GM23338 (cell line): ENCODE measurements at regions not wholly inside any gene's neighbourhood (a gene's known extent, or its start where the extent isn't known, plus 50 kb on each side); places are given as distances from the start of the nearest gene placed in this dataset.

Experiments used
- ATAC-seq: fragments of 200-7000 bp; cut with Tn5 transposase; 3 replicates; pipeline ENCODE4 v1.9.1; 2020
- DNase-seq: peaks from one replicate; pipeline ENCODE4 v3.0.0-alpha.2; 2015; ENCODE audit warnings: low spot score
- H2AFZ ChIP-seq: fragments of 200-600 bp; sonication (generic); 2 replicates; pipeline ENCODE4 v1.8.0; 2016; ENCODE audit warnings: antibody characterized with exemption, mild to moderate bottlenecking, moderate library complexity
- H3F3A ChIP-seq: fragments of 200-600 bp; sonication (generic); replicated peaks from 2 replicates; pipeline ENCODE4 v1.8.0; 2017; ENCODE audit warnings: antibody characterized with exemption, mixed run types, low read depth
- H3K27ac ChIP-seq: fragments of 200-600 bp; sonication (generic); 2 replicates; pipeline ENCODE4 v1.6.1; 2016; ENCODE audit warnings: low read depth
- H3K27me3 ChIP-seq: fragments of 200-600 bp; sonication (generic); 2 replicates; pipeline ENCODE4 v1.8.0; 2016; ENCODE audit warnings: mild to moderate bottlenecking, mixed run types, moderate library complexity; ENCODE audit not compliant: insufficient read depth
- H3K36me3 ChIP-seq: fragments of 200-600 bp; sonication (generic); 2 replicates; pipeline ENCODE4 v1.8.0; 2016; ENCODE audit warnings: mild to moderate bottlenecking; ENCODE audit not compliant: insufficient read depth
- H3K4me1 ChIP-seq: fragments of 200-600 bp; sonication (generic); 2 replicates; pipeline ENCODE4 v1.8.0; 2016; ENCODE audit warnings: mild to moderate bottlenecking, moderate library complexity; ENCODE audit not compliant: insufficient read depth
- H3K4me2 ChIP-seq: fragments of 200-600 bp; sonication (generic); 2 replicates; pipeline ENCODE4 v1.7.1; 2017; ENCODE audit warnings: mixed run types
- H3K4me3 ChIP-seq: fragments of 200-600 bp; sonication (generic); 2 replicates; pipeline ENCODE4 v1.6.1; 2016; ENCODE audit warnings: mixed run types
- H3K79me2 ChIP-seq: fragments of 200-600 bp; sonication (generic); replicated peaks from 2 replicates; pipeline ENCODE4 v1.8.0; 2017; ENCODE audit warnings: mild to moderate bottlenecking; ENCODE audit not compliant: insufficient read depth
- H3K9me2 ChIP-seq: fragments of 200-600 bp; sonication (generic); 2 replicates; pipeline ENCODE4 v1.8.0; 2017; ENCODE audit not compliant: insufficient read depth
- H4K20me1 ChIP-seq: fragments of 200-600 bp; sonication (generic); replicated peaks from 2 replicates; pipeline ENCODE4 v1.8.0; 2017; ENCODE audit warnings: mild to moderate bottlenecking; ENCODE audit not compliant: insufficient read depth
- H3K27ac Mint-ChIP-seq: 2 replicates; pipeline ENCODE4 v1.8.0; 2020; ENCODE audit warnings: inconsistent platforms, mild to moderate bottlenecking, moderate library complexity, mixed read lengths
- H3K27me3 Mint-ChIP-seq: 3 replicates; pipeline ENCODE4 v1.8.0; 2022; ENCODE audit warnings: low read depth, mild to moderate bottlenecking, moderate library complexity, mixed read lengths, inconsistent platforms; ENCODE audit not compliant: insufficient read depth, poor library complexity
- H3K36me3 Mint-ChIP-seq: 3 replicates; pipeline ENCODE4 v1.8.0; 2021; ENCODE audit warnings: low read depth, mild to moderate bottlenecking, inconsistent platforms, moderate library complexity, mixed read lengths
- H3K4me1 Mint-ChIP-seq: 3 replicates; pipeline ENCODE4 v1.8.0; 2020; ENCODE audit warnings: mild to moderate bottlenecking, inconsistent platforms, mixed read lengths
- H3K4me3 Mint-ChIP-seq: 3 replicates; pipeline ENCODE4 v1.8.0; 2021; ENCODE audit warnings: moderate library complexity, mild to moderate bottlenecking, inconsistent platforms, mixed read lengths
- H3K9me3 Mint-ChIP-seq: 3 replicates; pipeline ENCODE4 v1.8.0; 2020; ENCODE audit warnings: moderate library complexity, mild to moderate bottlenecking, inconsistent platforms, mixed read lengths
- CREB1 ChIP-seq: fragments of 250-450 bp; sonication (Bioruptor Pico); IDR thresholded peaks from 2 replicates; pipeline ENCODE4 v1.5.0; 2020; ENCODE audit warnings: low read depth, mild to moderate bottlenecking, moderate library complexity
- EZH2phosphoT487 ChIP-seq: fragments of 200-600 bp; sonication (generic); IDR thresholded peaks from one replicate; pipeline ENCODE4 v1.8.1; 2018; ENCODE audit warnings: antibody characterized with exemption; ENCODE audit not compliant: unreplicated experiment
- TF ChIP-seq, protein P1 (sequence below): IDR thresholded peaks from one replicate; pipeline ENCODE4 v1.6.1; 2018; ENCODE audit warnings: antibody characterized with exemption; ENCODE audit not compliant: unreplicated experiment
- TF ChIP-seq, protein P2 (sequence below), 2 experiments: fragments of 200-600 bp in 1 of 2; sonication (generic) in 1 of 2; conservative IDR thresholded peaks; 2 replicates each; pipeline versions ENCODE4 v1.5.1 to v1.6.1; 2016 to 2017; ENCODE audit warnings: antibody characterized with exemption in 2 of 2, low read depth in 2 of 2, mild to moderate bottlenecking in 2 of 2, moderate library complexity in 1 of 2
- TF ChIP-seq, protein P3 (sequence below): fragments of 250-450 bp; sonication (Bioruptor Pico); IDR thresholded peaks from 2 replicates; pipeline ENCODE4 v1.5.0; 2020; ENCODE audit warnings: mild to moderate bottlenecking, moderate library complexity

DNA sequence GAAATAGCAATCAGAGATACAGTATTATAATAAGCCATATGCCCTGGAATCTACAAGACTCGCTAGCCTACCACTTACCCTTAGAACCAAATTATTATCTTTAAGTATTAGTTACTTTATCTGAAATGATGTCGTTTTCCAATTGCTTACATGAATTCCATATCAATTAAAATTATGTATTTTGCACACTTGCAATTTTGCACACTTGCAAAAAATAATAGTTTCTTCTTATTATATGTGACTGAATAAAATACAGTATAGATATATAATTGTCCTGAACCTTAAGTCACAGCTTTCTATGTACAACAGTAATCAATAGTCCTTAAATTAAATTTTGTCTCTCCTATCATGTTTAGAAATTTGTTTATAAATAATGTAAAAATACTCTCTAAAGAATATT, 2095.1 kb downstream of the NCAM2 start:
- no peaks in the 10 kb centered on the region for H3K27me3 Mint-ChIP-seq
- Histone ChIP-seq H3K4me3 (no peak overlapping the region), H2AFZ (no peak overlapping the region), H3K27ac (no peak overlapping the region), H3K36me3 (peaks cover 6% of the 10 kb centered on the region; the same call in 1 of the 2 replicates), H3K9me2 (no peaks in the 10 kb centered on the region), H3K4me2 (no peak overlapping the region), H3F3A (no peaks in the 10 kb centered on the region), H3K27me3 (no peaks in the 10 kb centered on the region), H4K20me1 (no peaks in the 10 kb centered on the region), H3K4me1 (no peaks in the 10 kb centered on the region), H3K79me2 (no peaks in the 10 kb centered on the region)
- no peaks in the 10 kb centered on the region for H3K4me1 Mint-ChIP-seq
- no peak for ATAC-seq
- H3K27ac Mint-ChIP-seq = no peak overlapping the region
- no peak overlapping the region for H3K4me3 Mint-ChIP-seq
- TF ChIP-seq CREB1 (CRISPR knock-in tag) = no peak
- TF ChIP-seq EZH2phosphoT487 = no peak
- TF ChIP-seq, protein P1, sequence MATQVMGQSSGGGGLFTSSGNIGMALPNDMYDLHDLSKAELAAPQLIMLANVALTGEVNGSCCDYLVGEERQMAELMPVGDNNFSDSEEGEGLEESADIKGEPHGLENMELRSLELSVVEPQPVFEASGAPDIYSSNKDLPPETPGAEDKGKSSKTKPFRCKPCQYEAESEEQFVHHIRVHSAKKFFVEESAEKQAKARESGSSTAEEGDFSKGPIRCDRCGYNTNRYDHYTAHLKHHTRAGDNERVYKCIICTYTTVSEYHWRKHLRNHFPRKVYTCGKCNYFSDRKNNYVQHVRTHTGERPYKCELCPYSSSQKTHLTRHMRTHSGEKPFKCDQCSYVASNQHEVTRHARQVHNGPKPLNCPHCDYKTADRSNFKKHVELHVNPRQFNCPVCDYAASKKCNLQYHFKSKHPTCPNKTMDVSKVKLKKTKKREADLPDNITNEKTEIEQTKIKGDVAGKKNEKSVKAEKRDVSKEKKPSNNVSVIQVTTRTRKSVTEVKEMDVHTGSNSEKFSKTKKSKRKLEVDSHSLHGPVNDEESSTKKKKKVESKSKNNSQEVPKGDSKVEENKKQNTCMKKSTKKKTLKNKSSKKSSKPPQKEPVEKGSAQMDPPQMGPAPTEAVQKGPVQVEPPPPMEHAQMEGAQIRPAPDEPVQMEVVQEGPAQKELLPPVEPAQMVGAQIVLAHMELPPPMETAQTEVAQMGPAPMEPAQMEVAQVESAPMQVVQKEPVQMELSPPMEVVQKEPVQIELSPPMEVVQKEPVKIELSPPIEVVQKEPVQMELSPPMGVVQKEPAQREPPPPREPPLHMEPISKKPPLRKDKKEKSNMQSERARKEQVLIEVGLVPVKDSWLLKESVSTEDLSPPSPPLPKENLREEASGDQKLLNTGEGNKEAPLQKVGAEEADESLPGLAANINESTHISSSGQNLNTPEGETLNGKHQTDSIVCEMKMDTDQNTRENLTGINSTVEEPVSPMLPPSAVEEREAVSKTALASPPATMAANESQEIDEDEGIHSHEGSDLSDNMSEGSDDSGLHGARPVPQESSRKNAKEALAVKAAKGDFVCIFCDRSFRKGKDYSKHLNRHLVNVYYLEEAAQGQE = no peak
- peaks cover 22% of the 10 kb centered on the region; the same call in 2 of the 3 replicates for H3K36me3 Mint-ChIP-seq
- peaks cover 26% of the 10 kb centered on the region for H3K9me3 Mint-ChIP-seq
- DNase-seq = no peak

DNA sequence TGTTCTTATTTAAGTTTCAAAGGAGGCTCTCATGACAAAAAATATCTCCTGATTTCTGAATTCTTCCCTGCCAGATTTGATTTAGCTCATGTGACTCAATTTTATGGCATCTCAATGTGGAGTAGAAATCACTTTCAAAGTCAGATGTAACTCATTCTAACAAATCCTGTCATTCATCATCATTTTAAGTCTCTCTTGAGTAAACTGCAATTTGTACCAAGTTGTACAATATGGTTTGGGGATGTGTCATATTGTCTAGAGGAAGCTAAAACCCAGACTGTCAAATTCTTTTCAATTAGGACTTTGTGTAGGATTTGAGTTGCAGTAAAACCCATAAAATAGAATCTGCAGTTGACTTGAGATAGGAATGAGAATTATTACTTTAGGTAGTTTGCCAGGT, 2101.0 kb downstream of the NCAM2 start:
- ATAC-seq (no peak), DNase-seq (no peak)
- Mint-ChIP-seq H3K36me3 (peaks cover 9% of the 10 kb centered on the region; the same call in 2 of the 3 replicates), H3K4me1 (no peaks in the 10 kb centered on the region), H3K27ac (no peak overlapping the region), H3K4me3 (no peak overlapping the region), H3K27me3 (no peaks in the 10 kb centered on the region), H3K9me3 (peaks cover 17% of the 10 kb centered on the region)
- peaks cover 6% of the 10 kb centered on the region; the same call in 1 of the 2 replicates for H3K36me3 ChIP-seq
- H3K27me3 ChIP-seq = no peaks in the 10 kb centered on the region
- no peaks in the 10 kb centered on the region for H3K4me1 ChIP-seq
- no peak overlapping the region for H3K4me2 ChIP-seq
- no peaks in the 10 kb centered on the region for H3F3A ChIP-seq
- 0 out of 2 replicates have a peak, but pooled peaks cover 2% of the 10 kb centered on the region for H3K9me2 ChIP-seq
- H3K27ac ChIP-seq = no peak overlapping the region
- TF ChIP-seq, protein P2, sequence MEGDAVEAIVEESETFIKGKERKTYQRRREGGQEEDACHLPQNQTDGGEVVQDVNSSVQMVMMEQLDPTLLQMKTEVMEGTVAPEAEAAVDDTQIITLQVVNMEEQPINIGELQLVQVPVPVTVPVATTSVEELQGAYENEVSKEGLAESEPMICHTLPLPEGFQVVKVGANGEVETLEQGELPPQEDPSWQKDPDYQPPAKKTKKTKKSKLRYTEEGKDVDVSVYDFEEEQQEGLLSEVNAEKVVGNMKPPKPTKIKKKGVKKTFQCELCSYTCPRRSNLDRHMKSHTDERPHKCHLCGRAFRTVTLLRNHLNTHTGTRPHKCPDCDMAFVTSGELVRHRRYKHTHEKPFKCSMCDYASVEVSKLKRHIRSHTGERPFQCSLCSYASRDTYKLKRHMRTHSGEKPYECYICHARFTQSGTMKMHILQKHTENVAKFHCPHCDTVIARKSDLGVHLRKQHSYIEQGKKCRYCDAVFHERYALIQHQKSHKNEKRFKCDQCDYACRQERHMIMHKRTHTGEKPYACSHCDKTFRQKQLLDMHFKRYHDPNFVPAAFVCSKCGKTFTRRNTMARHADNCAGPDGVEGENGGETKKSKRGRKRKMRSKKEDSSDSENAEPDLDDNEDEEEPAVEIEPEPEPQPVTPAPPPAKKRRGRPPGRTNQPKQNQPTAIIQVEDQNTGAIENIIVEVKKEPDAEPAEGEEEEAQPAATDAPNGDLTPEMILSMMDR (conservative IDR thresholded peaks at IDR 0.05; ENCODE audit: low read depth in 2 of 2) = no peak
- TF ChIP-seq, protein P3, sequence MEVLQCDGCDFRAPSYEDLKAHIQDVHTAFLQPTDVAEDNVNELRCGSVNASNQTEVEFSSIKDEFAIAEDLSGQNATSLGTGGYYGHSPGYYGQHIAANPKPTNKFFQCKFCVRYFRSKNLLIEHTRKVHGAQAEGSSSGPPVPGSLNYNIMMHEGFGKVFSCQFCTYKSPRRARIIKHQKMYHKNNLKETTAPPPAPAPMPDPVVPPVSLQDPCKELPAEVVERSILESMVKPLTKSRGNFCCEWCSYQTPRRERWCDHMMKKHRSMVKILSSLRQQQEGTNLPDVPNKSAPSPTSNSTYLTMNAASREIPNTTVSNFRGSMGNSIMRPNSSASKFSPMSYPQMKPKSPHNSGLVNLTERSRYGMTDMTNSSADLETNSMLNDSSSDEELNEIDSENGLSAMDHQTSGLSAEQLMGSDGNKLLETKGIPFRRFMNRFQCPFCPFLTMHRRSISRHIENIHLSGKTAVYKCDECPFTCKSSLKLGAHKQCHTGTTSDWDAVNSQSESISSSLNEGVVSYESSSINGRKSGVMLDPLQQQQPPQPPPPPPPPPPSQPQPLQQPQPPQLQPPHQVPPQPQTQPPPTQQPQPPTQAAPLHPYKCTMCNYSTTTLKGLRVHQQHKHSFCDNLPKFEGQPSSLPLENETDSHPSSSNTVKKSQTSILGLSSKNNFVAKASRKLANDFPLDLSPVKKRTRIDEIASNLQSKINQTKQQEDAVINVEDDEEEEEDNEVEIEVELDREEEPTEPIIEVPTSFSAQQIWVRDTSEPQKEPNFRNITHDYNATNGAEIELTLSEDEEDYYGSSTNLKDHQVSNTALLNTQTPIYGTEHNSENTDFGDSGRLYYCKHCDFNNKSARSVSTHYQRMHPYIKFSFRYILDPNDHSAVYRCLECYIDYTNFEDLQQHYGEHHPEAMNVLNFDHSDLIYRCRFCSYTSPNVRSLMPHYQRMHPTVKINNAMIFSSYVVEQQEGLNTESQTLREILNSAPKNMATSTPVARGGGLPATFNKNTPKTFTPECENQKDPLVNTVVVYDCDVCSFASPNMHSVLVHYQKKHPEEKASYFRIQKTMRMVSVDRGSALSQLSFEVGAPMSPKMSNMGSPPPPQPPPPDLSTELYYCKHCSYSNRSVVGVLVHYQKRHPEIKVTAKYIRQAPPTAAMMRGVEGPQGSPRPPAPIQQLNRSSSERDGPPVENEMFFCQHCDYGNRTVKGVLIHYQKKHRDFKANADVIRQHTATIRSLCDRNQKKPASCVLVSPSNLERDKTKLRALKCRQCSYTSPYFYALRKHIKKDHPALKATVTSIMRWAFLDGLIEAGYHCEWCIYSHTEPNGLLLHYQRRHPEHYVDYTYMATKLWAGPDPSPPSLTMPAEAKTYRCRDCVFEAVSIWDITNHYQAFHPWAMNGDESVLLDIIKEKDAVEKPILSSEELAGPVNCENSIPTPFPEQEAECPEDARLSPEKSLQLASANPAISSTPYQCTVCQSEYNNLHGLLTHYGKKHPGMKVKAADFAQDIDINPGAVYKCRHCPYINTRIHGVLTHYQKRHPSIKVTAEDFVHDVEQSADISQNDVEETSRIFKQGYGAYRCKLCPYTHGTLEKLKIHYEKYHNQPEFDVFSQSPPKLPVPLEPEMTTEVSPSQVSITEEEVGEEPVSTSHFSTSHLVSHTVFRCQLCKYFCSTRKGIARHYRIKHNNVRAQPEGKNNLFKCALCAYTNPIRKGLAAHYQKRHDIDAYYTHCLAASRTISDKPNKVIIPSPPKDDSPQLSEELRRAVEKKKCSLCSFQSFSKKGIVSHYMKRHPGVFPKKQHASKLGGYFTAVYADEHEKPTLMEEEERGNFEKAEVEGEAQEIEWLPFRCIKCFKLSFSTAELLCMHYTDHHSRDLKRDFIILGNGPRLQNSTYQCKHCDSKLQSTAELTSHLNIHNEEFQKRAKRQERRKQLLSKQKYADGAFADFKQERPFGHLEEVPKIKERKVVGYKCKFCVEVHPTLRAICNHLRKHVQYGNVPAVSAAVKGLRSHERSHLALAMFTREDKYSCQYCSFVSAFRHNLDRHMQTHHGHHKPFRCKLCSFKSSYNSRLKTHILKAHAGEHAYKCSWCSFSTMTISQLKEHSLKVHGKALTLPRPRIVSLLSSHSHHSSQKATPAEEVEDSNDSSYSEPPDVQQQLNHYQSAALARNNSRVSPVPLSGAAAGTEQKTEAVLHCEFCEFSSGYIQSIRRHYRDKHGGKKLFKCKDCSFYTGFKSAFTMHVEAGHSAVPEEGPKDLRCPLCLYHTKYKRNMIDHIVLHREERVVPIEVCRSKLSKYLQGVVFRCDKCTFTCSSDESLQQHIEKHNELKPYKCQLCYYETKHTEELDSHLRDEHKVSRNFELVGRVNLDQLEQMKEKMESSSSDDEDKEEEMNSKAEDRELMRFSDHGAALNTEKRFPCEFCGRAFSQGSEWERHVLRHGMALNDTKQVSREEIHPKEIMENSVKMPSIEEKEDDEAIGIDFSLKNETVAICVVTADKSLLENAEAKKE = no peak
- H3K79me2 ChIP-seq = no peaks in the 10 kb centered on the region
- H2AFZ ChIP-seq = no peak overlapping the region
- no peaks in the 10 kb centered on the region for H4K20me1 ChIP-seq
- no peak overlapping the region for H3K4me3 ChIP-seq
